ENCODE measurements at regions not wholly inside any gene's neighbourhood (a gene's known extent, or its start where the extent isn't known, plus 50 kb on each side); places are given as distances from the start of the nearest gene placed in this dataset.
"Not testable (repeated sequence)": the region's sequence is repeated elsewhere in the genome, so short reads cannot be mapped to it uniquely, and the experiment has no call there.

GRCh38 chr4:72704925-72705640, 136.1 kb upstream of the ADAMTS3 start:
- TF ChIP-seq POLR2AphosphoS5 (IDR thresholded peaks at IDR 0.05; ENCODE audit: borderline replicate concordance, low read depth, low read length); EZH2 (IDR thresholded peaks at IDR 0.05); FOXP2 (optimal IDR thresholded peaks at IDR 0.05; ENCODE audit: control extremely low read depth, extremely low read length, insufficient read depth): not testable (repeated sequence)

All from SK-N-MC (cell line).